A549 (cell line): ENCODE measurements at regions not wholly inside any gene's neighbourhood (a gene's known extent, or its start where the extent isn't known, plus 50 kb on each side); places are given as distances from the start of the nearest gene placed in this dataset.

ENCODE experiments used
- ATAC-seq, 2 experiments: fragments of 200-7000 bp in 1 of 2; fragments of >200 bp in 1 of 2; cut with Nextera tagmentation in 1 of 2; cut with Tn5 transposase in 1 of 2; 3 replicates each; pipeline versions ENCODE4 v1.8.0 to v1.9.1; 2018 to 2020; ENCODE audit warnings: mild to moderate bottlenecking in 1 of 2, moderate library complexity in 1 of 2
- CTCF ChIA-PET: fragments of 300-600 bp; sonication (Branson Sonifier 250); formaldehyde crosslinking; extraction: SDS; loops from one replicate; lab custom pipeline; 2021; ENCODE audit warnings: antibody characterized with exemption, inconsistent platforms; lab: Yijun Ruan, JAX
- POLR2A ChIA-PET: fragments of 350-600 bp; formaldehyde crosslinking; extraction: SDS; loops from one replicate; lab custom pipeline; 2021; ENCODE audit warnings: antibody characterized with exemption, inconsistent platforms; lab: Yijun Ruan, JAX
- DNase-seq, 2 experiments: peaks; one replicate each; pipeline versions ENCODE4 v3.0.0 to v3.0.0-alpha.2; 2011 to 2016; ENCODE audit warnings: low read depth in 1 of 2, low spot score in 1 of 2
- FAIRE-seq: peaks from 2 replicates; lab custom pipeline; 2011; peaks lifted over from hg19 to GRCh38; lab: Jason Lieb, UNC
- H3K27ac ChIP-seq, 2 experiments: fragments of >200 bp; sonication (Bioruptor Twin); formaldehyde crosslinking; 3 replicates each; pipeline ENCODE4 v1.5.1; 2016 to 2017
- H3K4me1 ChIP-seq: fragments of >200 bp; sonication (Bioruptor Twin); formaldehyde crosslinking; 3 replicates; pipeline ENCODE4 v1.6.1; 2016
- H3K4me2 ChIP-seq: fragments of >200 bp; sonication (Bioruptor Twin); formaldehyde crosslinking; 3 replicates; pipeline ENCODE4 v1.6.1; 2016
- H3K4me3 ChIP-seq: fragments of >200 bp; sonication (Bioruptor Twin); formaldehyde crosslinking; 3 replicates; pipeline ENCODE4 v1.5.1; 2016
- H3K9me3 ChIP-seq: fragments of >200 bp; sonication (Bioruptor Twin); formaldehyde crosslinking; 3 replicates; pipeline ENCODE4 v1.6.1; 2016
- BCL3 ChIP-seq: fragments of >200 bp; sonication (Bioruptor Twin); formaldehyde crosslinking; IDR thresholded peaks from 3 replicates; pipeline ENCODE4 v1.6.1; 2016
- BHLHE40 ChIP-seq: IDR thresholded peaks from 2 replicates; pipeline ENCODE4 v1.6.1; 2012; ENCODE audit warnings: low read depth, low read length, inconsistent platforms
- CBX2 ChIP-seq: fragments of 200-600 bp; sonication (generic); IDR thresholded peaks from 2 replicates; pipeline ENCODE4 v1.6.1; 2016; ENCODE audit warnings: low read depth, mild to moderate bottlenecking, borderline replicate concordance
- CBX8 ChIP-seq: fragments of 200-600 bp; sonication (generic); IDR thresholded peaks from 2 replicates; pipeline ENCODE4 v1.6.1; 2016
- CHD4 ChIP-seq: fragments of 200-600 bp; sonication (generic); IDR thresholded peaks from 2 replicates; pipeline ENCODE4 v1.6.1; 2016; ENCODE audit warnings: antibody characterized with exemption, mild to moderate bottlenecking, borderline replicate concordance
- EHF ChIP-seq: fragments of 250-450 bp; sonication (Bioruptor Pico); IDR thresholded peaks from 2 replicates; pipeline ENCODE4 v1.5.0; 2020; ENCODE audit warnings: mild to moderate bottlenecking
- ELK1 ChIP-seq: fragments of 150-350 bp; IDR thresholded peaks from 2 replicates; pipeline ENCODE4 v1.6.1; 2014; ENCODE audit warnings: low read depth, mild to moderate bottlenecking, low read length
- FOXS1 ChIP-seq: fragments of 250-450 bp; sonication (Bioruptor Pico); IDR thresholded peaks from 2 replicates; pipeline ENCODE4 v1.5.0; 2020; ENCODE audit warnings: mild to moderate bottlenecking, moderate library complexity
- GATA3 ChIP-seq: IDR thresholded peaks from 2 replicates; pipeline ENCODE4 v1.6.1; 2012; ENCODE audit warnings: borderline replicate concordance
- HOXA7 ChIP-seq: fragments of 250-450 bp; sonication (Bioruptor Pico); IDR thresholded peaks from 2 replicates; pipeline ENCODE4 v1.5.0; 2020; ENCODE audit warnings: mild to moderate bottlenecking, moderate library complexity
- HOXB13 ChIP-seq: fragments of 250-450 bp; sonication (Bioruptor Pico); IDR thresholded peaks from 2 replicates; pipeline ENCODE4 v1.5.0; 2020; ENCODE audit warnings: low read depth, mild to moderate bottlenecking, moderate library complexity
- HOXB5 ChIP-seq: fragments of 250-450 bp; sonication (Bioruptor Pico); IDR thresholded peaks from 2 replicates; pipeline ENCODE4 v1.5.0; 2020; ENCODE audit warnings: mild to moderate bottlenecking, moderate library complexity
- KDM1A ChIP-seq: fragments of 200-600 bp; sonication (generic); IDR thresholded peaks from 2 replicates; pipeline ENCODE4 v1.6.1; 2016; ENCODE audit warnings: low read depth, mild to moderate bottlenecking
- KDM5A ChIP-seq: fragments of 200-600 bp; sonication (generic); IDR thresholded peaks from 2 replicates; pipeline ENCODE4 v1.6.1; 2016; ENCODE audit warnings: antibody characterized with exemption, mild to moderate bottlenecking
- NPAS2 ChIP-seq: fragments of 250-450 bp; sonication (Bioruptor Pico); IDR thresholded peaks from 2 replicates; pipeline ENCODE4 v1.8.0; 2022; ENCODE audit warnings: mild to moderate bottlenecking, moderate library complexity, borderline replicate concordance
- POLR2AphosphoS2 ChIP-seq: conservative IDR thresholded peaks from 2 replicates; pipeline ENCODE4 v1.6.1; 2012; ENCODE audit warnings: low read length, improper control_type of control experiment, inconsistent platforms
- RARB ChIP-seq: fragments of 250-450 bp; sonication (Bioruptor Pico); IDR thresholded peaks from 2 replicates; pipeline ENCODE4 v1.8.0; 2021; ENCODE audit warnings: mild to moderate bottlenecking, moderate library complexity
- RCOR1 ChIP-seq: fragments of 150-350 bp; IDR thresholded peaks from 2 replicates; pipeline ENCODE4 v1.6.1; 2014; ENCODE audit warnings: antibody characterized with exemption, low read length, low read depth
- RFX5 ChIP-seq: fragments of 450-650 bp; IDR thresholded peaks from 2 replicates; pipeline ENCODE4 v1.7.1; 2014; ENCODE audit warnings: antibody characterized with exemption, mild to moderate bottlenecking, moderate library complexity
- RNF2 ChIP-seq: fragments of 200-600 bp; sonication (generic); IDR thresholded peaks from 2 replicates; pipeline ENCODE4 v1.6.1; 2016; ENCODE audit warnings: low read depth, mild to moderate bottlenecking, antibody characterized with exemption, moderate library complexity, borderline replicate concordance
- SREBF2 ChIP-seq: fragments of 450-650 bp; IDR thresholded peaks from 2 replicates; pipeline ENCODE4 v1.6.1; 2014; ENCODE audit warnings: mild to moderate bottlenecking, moderate library complexity
- TP53 ChIP-seq: fragments of 250-450 bp; sonication (Bioruptor Pico); IDR thresholded peaks from 2 replicates; pipeline ENCODE4 v1.5.0; 2021; ENCODE audit warnings: mild to moderate bottlenecking, moderate library complexity
- ZNF302 ChIP-seq: fragments of 250-450 bp; sonication (Bioruptor Pico); IDR thresholded peaks from 2 replicates; pipeline ENCODE4 v1.9.0; 2021; ENCODE audit warnings: inconsistent platforms, mild to moderate bottlenecking, moderate library complexity
- ZSCAN20 ChIP-seq: fragments of 250-450 bp; sonication (Bioruptor Pico); IDR thresholded peaks from 2 replicates; pipeline ENCODE4 v1.8.0; 2022; ENCODE audit warnings: mild to moderate bottlenecking, moderate library complexity
- WGBS: methylation state at CpG from one replicate; pipeline ENCODE4 v1.1.6; 2017; ENCODE audit errors: missing lambda C conversion rate; 5-methylcytosine and 5-hydroxymethylcytosine counted together
- TF ChIP-seq, protein P1 (sequence below): IDR thresholded peaks from 2 replicates; pipeline ENCODE4 v1.6.1; 2012; ENCODE audit warnings: low read depth, borderline replicate concordance

GRCh38 chr5:52334367-52334766 lies 453.3 kb upstream of the ITGA1 start (continued):
- TF ChIP-seq, protein P1, sequence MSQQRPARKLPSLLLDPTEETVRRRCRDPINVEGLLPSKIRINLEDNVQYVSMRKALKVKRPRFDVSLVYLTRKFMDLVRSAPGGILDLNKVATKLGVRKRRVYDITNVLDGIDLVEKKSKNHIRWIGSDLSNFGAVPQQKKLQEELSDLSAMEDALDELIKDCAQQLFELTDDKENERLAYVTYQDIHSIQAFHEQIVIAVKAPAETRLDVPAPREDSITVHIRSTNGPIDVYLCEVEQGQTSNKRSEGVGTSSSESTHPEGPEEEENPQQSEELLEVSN = no peak
- no peak for TF ChIP-seq RCOR1
- TF ChIP-seq BHLHE40 = no peak
- TF ChIP-seq NPAS2 (CRISPR knock-in tag) = no peak
- TF ChIP-seq EHF = no peak
- TF ChIP-seq ELK1 = no peak
- no peak for TF ChIP-seq CHD4
- no peak for TF ChIP-seq RNF2
- no peak for TF ChIP-seq CBX2
- no peak for TF ChIP-seq GATA3
- TF ChIP-seq RFX5 = no peak
- TF ChIP-seq FOXS1 (CRISPR knock-in tag) = no peak
- no peak for TF ChIP-seq RARB (CRISPR knock-in tag)
- TF ChIP-seq, all 56 proteins: peak for 0

DNA sequence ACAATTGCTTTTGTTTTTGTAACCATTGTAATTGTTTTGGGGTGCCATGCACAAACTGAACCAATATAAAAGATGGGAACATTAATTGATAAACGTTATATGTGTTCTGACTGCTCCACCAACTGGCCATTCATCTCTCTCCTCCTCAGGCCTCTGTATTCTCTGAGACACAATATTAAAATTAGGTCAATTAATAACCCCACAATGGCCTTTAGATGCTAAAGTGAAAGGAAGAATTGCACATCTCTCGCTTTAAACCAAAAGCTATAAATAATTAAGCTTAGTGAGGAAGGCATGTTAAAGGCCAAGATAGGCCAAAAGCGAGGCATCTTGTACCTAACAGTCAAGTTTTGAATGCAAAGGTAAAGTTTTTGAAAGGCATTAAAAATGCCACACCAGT lies 448.4 kb upstream of the ITGA1 start:
- no peaks in the 10 kb centered on the region for H3K9me3 ChIP-seq
- FAIRE-seq = no peak
- no peak for DNase-seq
- ChIA-PET CTCF (no interaction called here), POLR2A (no interaction called here)
- TF ChIP-seq HOXB5 (no peak), RFX5 (no peak), KDM5A (no peak), HOXA7 (no peak), ZSCAN20 (CRISPR knock-in tag) (no peak), KDM1A (no peak)
- 17% methylated on average over 3 of the region's 3 CpGs for WGBS
- ATAC-seq = no peak
- no peak overlapping the region for H3K27ac ChIP-seq
- H3K4me1 ChIP-seq = no peaks in the 10 kb centered on the region
- no peak overlapping the region for H3K4me3 ChIP-seq
- no peak overlapping the region for H3K4me2 ChIP-seq

GRCh38 chr5:52342361-52342760 lies 445.4 kb upstream of the ITGA1 start:
- no peak for DNase-seq
- no peak overlapping the region for H3K4me2 ChIP-seq
- TF ChIP-seq HOXB13 (CRISPR knock-in tag) (no peak), BCL3 (no peak), TP53 (CRISPR knock-in tag) (no peak), ZNF302 (CRISPR knock-in tag) (no peak), POLR2AphosphoS2 (no peak), CBX8 (no peak), SREBF2 (no peak), CBX2 (no peak)
- no peaks in the 10 kb centered on the region for H3K4me1 ChIP-seq
- H3K4me3 ChIP-seq = no peak overlapping the region
- FAIRE-seq = no peak
- ChIA-PET CTCF (no interaction called here), POLR2A (no interaction called here)
- no peak for ATAC-seq
- no peak overlapping the region for H3K27ac ChIP-seq
- no peaks in the 10 kb centered on the region for H3K9me3 ChIP-seq
